Vagina (tissue), 2 donors: ENCODE measurements at regions not wholly inside any gene's neighbourhood (a gene's known extent, or its start where the extent isn't known, plus 50 kb on each side); places are given as distances from the start of the nearest gene placed in this dataset.

Source experiments
- DNase-seq, 2 donors: peaks; one replicate each; pipeline ENCODE4 v3.0.0-alpha.2; 2017; ENCODE audit errors: extremely low spot score in 2 of 2
- H3K27ac ChIP-seq: fragments of 200-600 bp; sonication (generic); one replicate; pipeline ENCODE4 v1.5.1; 2019
- H3K27me3 ChIP-seq: fragments of 200-600 bp; sonication (generic); one replicate; pipeline ENCODE4 v1.5.1; 2019
- H3K36me3 ChIP-seq, 2 donors: fragments of 200-600 bp; sonication (generic); one replicate each; pipeline ENCODE4 v1.5.1; 2017 to 2019
- H3K4me1 ChIP-seq: fragments of 200-600 bp; sonication (generic); one replicate; pipeline ENCODE4 v1.5.1; 2019
- H3K4me3 ChIP-seq, 2 donors: fragments of 200-600 bp; sonication (generic); 1 replicate in 1 of 2; 2 replicates in 1 of 2; pipeline ENCODE4 v1.5.1; 2016 to 2019
- H3K9me3 ChIP-seq: fragments of 200-600 bp; sonication (generic); one replicate; pipeline ENCODE4 v1.5.1; 2019
- POLR2A ChIP-seq, 2 donors: fragments of 450-650 bp; IDR thresholded peaks; one replicate each; pipeline ENCODE4 v1.6.1; 2017; ENCODE audit warnings: antibody characterized with exemption in 2 of 2, mild to moderate bottlenecking in 2 of 2, moderate library complexity in 2 of 2
- POLR2AphosphoS5 ChIP-seq, 2 donors: sonication (generic); formaldehyde crosslinking; IDR thresholded peaks; one replicate each; pipeline ENCODE4 v1.9.0; 2017; ENCODE audit warnings: antibody characterized with exemption in 2 of 2, mild to moderate bottlenecking in 2 of 2, low read depth in 1 of 2; ENCODE audit not compliant: insufficient read depth in 1 of 2
- intact Hi-C: fragments of 100-400 bp; cut with DNase I; formaldehyde crosslinking; loops from one replicate; pipeline ENCODE4 v1.15.1; 2023
- TF ChIP-seq, protein P1 (sequence below), 3 experiments: fragments of 450-650 bp in 2 of 3; fragments of 200-600 bp in 1 of 3; sonication (generic) in 1 of 3; IDR thresholded peaks; one replicate each; pipeline ENCODE4 v1.5.1; 2017 to 2019; ENCODE audit warnings: antibody characterized with exemption in 3 of 3, mild to moderate bottlenecking in 2 of 3, moderate library complexity in 2 of 3

DNA sequence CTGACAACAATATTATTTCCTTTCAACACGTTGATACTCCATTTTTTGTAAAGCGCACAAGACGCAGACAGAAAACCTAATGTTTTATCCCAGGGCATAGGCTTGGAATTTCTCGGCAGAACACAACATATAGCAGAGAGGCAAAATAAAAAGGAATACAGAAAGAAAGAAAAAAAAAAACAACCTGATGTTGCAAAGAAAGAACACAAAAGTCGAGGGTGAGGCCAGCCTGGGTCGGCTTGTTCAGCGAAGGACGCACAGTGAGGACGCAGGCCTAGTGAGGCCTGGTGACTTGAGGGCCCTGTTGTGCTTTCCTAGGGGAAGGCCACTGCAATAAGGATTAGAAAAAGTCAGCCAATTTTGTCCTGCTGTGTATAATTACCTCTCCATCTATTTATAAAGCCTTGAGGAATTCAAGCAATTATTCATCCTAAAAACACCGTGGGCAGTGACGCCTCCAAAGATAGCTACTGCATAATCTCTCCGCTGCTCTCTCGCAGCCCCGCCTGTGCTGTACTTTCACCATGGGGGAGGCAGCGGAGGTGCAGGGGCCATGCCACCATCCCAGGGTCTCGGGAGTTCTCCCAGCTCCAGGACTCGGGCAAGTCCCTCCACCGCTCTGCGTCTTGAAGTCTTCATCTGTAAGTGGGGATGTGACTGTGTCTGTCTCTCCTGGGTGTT is 61.9 kb upstream of the SH3RF3 start:
- H3K4me1 ChIP-seq, result no peaks in the 10 kb centered on the region
- H3K4me3 ChIP-seq, result no peak overlapping the region
- no peak for DNase-seq
- H3K9me3 ChIP-seq, result no peaks in the 10 kb centered on the region
- H3K27ac ChIP-seq, result no peak overlapping the region
- H3K36me3 ChIP-seq, result no peaks in the 10 kb centered on the region
- H3K27me3 ChIP-seq, result no peaks in the 10 kb centered on the region
- intact Hi-C loops, result no loop called here
- TF ChIP-seq POLR2AphosphoS5 (IDR thresholded peaks at IDR 0.05; ENCODE audit: insufficient read depth in 1 of 2, low read depth in 1 of 2) (no peak), POLR2A (IDR thresholded peaks at IDR 0.05) (no peak)
- TF ChIP-seq, protein P1, sequence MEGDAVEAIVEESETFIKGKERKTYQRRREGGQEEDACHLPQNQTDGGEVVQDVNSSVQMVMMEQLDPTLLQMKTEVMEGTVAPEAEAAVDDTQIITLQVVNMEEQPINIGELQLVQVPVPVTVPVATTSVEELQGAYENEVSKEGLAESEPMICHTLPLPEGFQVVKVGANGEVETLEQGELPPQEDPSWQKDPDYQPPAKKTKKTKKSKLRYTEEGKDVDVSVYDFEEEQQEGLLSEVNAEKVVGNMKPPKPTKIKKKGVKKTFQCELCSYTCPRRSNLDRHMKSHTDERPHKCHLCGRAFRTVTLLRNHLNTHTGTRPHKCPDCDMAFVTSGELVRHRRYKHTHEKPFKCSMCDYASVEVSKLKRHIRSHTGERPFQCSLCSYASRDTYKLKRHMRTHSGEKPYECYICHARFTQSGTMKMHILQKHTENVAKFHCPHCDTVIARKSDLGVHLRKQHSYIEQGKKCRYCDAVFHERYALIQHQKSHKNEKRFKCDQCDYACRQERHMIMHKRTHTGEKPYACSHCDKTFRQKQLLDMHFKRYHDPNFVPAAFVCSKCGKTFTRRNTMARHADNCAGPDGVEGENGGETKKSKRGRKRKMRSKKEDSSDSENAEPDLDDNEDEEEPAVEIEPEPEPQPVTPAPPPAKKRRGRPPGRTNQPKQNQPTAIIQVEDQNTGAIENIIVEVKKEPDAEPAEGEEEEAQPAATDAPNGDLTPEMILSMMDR (IDR thresholded peaks at IDR 0.05), result no peak

DNA sequence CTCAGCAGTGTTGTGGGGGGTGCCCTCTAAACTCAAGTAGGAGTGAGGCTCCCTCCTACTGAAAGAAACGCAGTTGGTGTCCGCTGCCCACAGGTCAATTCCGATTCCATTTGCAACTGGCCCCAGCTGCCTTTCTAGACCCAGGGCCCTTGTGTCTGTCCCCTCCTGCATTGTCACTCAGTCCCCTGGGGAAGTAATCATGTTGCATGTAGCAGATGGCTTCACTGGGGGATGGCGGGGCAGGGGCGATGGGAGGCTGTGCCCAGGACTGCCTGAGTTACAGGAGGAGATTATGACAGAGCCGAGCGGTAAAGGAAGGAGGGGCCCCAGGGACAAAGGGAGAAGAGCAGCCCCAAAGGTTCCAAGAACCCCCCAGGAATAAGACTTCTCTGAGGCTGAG is 62.5 kb upstream of the SH3RF3 start:
- Histone ChIP-seq H3K27me3 (no peaks in the 10 kb centered on the region), H3K27ac (no peak overlapping the region), H3K4me1 (no peaks in the 10 kb centered on the region), H3K9me3 (no peaks in the 10 kb centered on the region), H3K36me3 (no peaks in the 10 kb centered on the region), H3K4me3 (no peak overlapping the region)
- TF ChIP-seq POLR2AphosphoS5 (IDR thresholded peaks at IDR 0.05; ENCODE audit: insufficient read depth in 1 of 2, low read depth in 1 of 2), result no peak
- no peak for TF ChIP-seq POLR2A (IDR thresholded peaks at IDR 0.05)
- TF ChIP-seq, protein P1 (IDR thresholded peaks at IDR 0.05), result no peak
- no peak for DNase-seq
- intact Hi-C loops, result no loop called here

DNA sequence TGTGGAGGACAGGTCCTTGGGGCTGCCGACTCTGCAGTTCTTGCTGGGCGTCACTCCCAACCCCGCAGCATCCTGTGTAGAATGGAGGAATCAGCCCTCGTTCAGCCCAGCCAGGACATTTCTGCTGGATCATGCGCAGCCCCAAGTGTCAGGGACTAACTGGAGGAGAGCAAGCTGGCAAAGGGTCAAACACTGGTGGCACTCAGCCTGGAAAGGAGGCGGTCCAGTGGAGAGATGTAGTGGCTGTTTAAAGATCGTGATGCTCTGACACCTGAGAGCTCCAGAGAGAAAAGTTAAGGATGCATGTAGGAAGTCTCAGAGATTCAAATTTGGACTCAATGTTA is 63.6 kb upstream of the SH3RF3 start:
- Histone ChIP-seq H3K27ac (no peak overlapping the region), H3K9me3 (no peaks in the 10 kb centered on the region), H3K4me3 (no peak overlapping the region), H3K27me3 (no peaks in the 10 kb centered on the region), H3K36me3 (no peaks in the 10 kb centered on the region), H3K4me1 (no peaks in the 10 kb centered on the region)
- DNase-seq, result no peak
- intact Hi-C loops, result no loop called here
- TF ChIP-seq, protein P1 (IDR thresholded peaks at IDR 0.05), result no peak
- TF ChIP-seq POLR2AphosphoS5 (IDR thresholded peaks at IDR 0.05; ENCODE audit: insufficient read depth in 1 of 2, low read depth in 1 of 2), result no peak
- TF ChIP-seq POLR2A (IDR thresholded peaks at IDR 0.05), result no peak

DNA sequence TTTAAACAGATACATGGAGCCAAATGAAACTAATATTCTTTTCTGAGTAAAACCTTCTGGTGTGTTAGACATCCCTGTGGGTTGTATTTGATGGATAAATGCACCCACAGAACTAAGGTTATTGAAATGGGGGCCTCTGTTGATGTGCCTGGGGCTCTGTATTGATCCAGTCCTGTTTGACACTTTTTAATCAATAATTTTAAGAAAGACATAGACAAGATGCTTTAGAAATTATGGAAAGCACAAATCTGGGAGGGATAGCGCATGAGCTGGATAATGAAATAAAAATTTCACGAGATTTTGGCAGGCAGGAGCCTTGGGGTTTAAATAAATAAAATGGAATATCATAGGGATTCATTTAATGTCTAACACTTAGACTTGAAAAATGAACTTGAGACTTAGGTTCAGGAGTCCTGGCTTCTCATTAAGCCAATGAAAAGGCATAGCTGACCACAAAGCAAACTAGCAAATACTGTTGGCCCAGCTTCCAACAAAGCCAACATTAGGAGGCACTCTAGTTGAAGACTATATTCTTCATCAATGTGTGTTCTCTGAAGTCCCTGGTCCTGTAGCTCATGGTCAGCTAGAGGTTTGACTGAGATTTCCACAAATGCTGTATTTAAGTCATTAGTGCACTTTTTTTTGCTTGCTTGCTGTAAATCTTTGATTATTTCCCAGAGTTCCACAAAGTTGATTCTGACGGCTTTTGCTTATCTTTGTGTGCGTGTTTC is 64.2 kb upstream of the SH3RF3 start:
- intact Hi-C loops, result no loop called here
- no peak for TF ChIP-seq POLR2A (IDR thresholded peaks at IDR 0.05)
- no peak for TF ChIP-seq POLR2AphosphoS5 (IDR thresholded peaks at IDR 0.05; ENCODE audit: insufficient read depth in 1 of 2, low read depth in 1 of 2)
- TF ChIP-seq, protein P1 (IDR thresholded peaks at IDR 0.05), result no peak

More for the DNA sequence above, 64.2 kb upstream of the SH3RF3 start:
- Histone ChIP-seq H3K36me3 (no peaks in the 10 kb centered on the region), H3K27me3 (no peaks in the 10 kb centered on the region), H3K27ac (no peak overlapping the region), H3K9me3 (no peaks in the 10 kb centered on the region), H3K4me1 (no peaks in the 10 kb centered on the region), H3K4me3 (no peak overlapping the region)
- DNase-seq, result no peak
